ENCODE measurements at regions not wholly inside any gene's neighbourhood (a gene's known extent, or its start where the extent isn't known, plus 50 kb on each side); places are given as distances from the start of the nearest gene placed in this dataset.

DNA sequence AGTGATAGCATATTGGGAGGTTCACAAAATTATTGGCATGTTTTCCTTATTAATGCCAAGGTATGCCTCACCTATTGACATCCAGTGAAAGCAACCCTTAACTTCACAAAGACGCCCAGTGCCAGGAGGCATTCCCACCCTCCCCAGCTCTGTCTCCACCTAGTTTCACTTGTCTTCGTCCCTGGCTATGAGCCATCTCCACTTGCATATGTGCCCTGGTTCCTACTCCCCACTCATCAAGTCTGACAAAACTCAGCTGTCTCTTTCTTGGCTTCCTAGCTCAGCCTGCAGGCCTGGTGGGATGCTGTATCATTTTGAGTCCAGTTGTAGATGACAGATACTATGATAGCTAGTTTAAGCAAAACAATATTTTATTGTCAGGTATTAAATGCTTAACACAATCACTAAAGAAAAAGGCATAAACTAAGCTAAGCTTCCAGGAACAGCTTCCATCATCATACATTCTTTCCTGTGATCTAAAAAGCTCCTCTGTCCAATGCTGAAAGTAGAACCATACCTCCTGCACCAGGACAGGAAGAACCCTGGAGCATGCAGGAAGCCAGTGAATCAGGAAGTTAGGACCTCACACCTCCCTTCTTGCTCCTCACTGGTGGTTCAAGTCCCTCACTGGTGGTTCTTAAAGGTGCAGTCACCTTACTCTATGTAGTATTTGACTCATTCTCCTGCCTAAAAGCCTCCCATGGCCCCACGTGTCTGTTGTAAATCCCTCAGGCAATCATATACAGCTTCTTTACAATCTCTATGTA is 410.3 kb upstream of the RASGEF1B start:
- DNase-seq (ENCODE audit: low read depth), result no peak

DNA sequence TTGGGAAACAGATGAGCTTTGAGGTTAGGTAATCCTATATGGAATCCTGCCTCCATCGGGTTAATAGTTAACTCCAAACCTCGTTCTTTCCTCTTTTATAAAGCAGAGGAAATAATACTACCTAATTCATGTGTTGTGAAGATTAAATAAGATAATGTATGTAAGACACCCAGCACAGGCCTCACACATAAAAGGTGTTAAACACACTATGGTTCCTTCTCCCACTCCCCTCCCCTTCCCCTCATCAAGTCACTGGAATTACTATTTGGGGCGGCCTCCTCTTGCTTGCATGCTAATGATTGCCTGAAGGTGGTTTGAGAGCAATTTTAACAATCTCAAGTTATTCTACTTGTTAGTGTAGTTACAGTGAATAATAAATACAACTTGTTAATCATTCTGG is 404.4 kb upstream of the RASGEF1B start:
- no peak for DNase-seq (ENCODE audit: low read depth)

- DNase-seq (ENCODE audit: low read depth), result no peak
Measured at GRCh38 chr4:81874661-81875515, 403.2 kb upstream of the RASGEF1B start.

- no peak for DNase-seq (ENCODE audit: low read depth)
Measured at GRCh38 chr4:81870275-81870674, 398.6 kb upstream of the RASGEF1B start.

GRCh38 chr4:81860111-81860510 is 388.4 kb upstream of the RASGEF1B start:
- DNase-seq (ENCODE audit: low read depth), result no peak

- DNase-seq (ENCODE audit: low read depth), result no peak
Measured at GRCh38 chr4:81854406-81854805, 382.7 kb upstream of the RASGEF1B start.

DNA sequence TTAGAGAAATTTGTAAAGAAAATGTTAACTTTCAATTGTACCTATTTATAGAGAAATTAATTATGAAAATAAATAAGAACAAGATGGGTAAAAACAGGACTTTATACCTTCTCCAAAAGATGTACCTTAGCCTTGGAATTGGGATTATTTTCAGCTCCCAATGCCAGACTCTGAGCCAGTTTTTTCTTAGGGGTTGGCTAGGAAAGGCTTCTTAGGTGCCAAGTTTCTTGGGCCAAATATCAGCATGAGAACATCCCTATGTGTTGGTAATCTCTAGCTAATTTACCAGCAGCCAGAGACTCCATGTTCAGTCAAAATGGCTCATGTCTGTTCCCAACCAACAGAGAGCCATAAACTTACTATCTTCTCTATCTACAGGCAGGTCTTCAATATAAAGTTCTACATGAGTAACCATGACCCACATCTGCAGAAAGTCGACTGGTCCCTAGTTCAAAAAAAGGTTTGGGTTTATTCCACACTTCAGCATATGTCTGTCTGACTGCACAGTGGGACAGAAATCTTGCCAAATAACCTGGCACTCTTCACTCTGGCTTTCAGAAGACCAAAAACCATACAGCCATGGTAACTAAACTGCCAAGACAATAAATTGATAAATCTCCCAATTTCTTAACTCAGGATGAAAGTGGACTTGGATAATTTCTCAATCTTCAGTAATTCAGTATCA is 380.5 kb upstream of the RASGEF1B start:
- no peak for DNase-seq (ENCODE audit: low read depth)

DNA sequence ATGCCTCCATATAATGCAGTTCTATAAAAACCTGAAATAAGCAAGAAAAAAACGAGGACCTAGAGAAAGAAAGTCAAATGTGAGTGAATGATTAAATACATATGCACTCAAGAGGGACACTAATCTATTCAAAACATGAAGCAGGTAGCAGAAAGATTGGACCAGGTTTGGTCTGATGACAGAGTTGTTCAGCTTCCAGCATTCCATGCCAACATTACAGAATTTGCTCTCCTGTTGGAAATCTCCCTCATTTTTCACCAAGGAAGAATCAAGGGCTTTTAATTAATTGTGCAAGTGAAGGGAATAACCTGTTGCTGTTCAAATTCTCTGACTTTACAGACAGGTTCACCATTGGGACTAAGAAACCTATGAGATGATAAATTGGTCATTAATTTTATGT is 379.0 kb upstream of the RASGEF1B start:
- no peak for DNase-seq (ENCODE audit: low read depth)

DNA sequence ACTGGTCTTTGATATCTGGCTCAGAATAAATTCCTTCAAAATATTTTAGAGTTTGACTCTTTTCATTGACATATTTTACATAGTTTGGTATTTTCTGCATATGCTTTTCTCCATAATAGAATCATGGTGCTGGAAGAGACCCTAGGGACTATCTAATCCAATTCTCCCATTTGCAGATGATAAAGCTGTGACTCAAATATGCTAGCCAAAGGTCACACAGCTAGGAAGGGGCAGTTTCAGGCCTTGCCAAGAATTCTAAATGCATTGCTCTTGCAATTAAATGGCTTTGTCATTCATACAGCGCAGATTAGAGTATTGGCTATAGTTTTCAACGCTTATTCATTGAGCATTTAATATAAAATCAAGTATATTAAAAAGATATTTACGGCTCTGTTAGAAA is 374.1 kb upstream of the RASGEF1B start:
- no peak for DNase-seq (ENCODE audit: low read depth)

DNA sequence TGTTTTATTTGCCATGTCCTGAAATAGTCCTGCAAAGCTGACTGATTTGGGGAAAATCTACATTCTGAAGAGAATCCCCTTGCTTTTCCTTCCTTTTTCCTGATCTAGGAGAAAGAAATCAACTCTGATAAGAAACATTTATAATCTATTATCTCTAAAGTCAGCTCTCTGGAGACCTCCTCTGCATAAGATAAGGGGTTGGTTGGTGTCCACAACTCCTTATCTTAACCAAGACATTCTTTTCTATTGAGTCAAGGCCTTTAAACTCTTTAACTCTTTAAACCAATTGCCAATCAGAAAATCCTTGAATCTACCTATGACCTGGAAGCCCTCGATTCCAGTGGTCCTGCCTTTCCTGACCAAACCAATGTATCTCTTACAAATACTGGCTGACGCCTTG is 373.6 kb upstream of the RASGEF1B start:
- no peak for DNase-seq (ENCODE audit: low read depth)

GRCh38 chr4:81844717-81845116 is 373.0 kb upstream of the RASGEF1B start:
- DNase-seq (ENCODE audit: low read depth), result peak; percentile 60

DNA sequence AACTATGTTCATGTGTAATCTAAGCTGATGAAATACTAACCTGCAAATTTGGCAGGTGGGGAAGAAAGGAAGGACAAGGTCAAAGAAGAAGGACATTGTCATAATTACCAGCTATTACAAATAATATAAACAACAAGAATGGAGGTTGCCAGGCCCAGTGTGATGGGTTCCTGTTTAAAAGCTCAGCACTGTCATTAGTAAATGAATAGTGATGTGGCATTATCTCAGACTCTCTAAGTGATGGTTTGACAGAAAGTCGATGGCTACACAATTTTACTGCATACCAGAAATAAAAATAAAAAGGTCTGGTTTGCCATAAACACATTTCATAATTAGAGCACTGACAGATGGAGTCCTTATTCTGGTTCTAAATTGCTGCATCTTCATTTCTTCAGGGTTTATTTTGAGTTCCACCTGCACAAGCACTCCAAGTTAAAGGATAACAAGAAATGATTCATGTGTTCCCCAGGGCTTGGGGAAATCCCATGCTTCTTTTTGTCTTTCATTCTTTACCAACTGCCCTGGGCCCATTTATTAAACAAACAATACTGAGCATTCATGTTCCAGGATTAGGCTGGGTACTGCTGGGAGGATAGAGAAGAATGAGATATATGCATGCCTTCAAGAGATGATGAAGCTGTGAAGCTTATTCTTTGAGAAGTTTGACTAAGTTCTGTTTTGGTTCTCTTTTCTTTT is 367.8 kb upstream of the RASGEF1B start:
- no peak for DNase-seq (ENCODE audit: low read depth)

- no peak for DNase-seq (ENCODE audit: low read depth)
Measured at GRCh38 chr4:81838586-81838985, 366.9 kb upstream of the RASGEF1B start.

DNA sequence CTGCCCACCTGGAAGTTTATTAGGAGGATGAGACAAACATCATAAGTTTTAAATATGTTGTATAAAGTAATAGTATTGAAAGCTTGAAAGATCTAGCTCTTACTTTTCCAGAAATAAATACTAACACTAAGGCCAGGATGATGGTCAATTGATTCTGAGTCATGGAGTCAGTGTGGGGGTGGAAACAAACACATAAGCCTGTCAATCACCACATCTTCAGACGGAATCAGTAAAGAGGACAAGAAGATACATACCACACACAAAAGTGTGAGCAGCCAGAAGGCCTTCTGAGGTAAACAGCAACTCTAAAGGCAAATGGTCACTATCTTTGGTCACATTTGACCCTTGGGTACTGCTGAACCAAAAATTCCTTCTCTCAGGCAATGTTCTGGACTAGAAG is 365.0 kb upstream of the RASGEF1B start:
- no peak for DNase-seq (ENCODE audit: low read depth)

- DNase-seq (ENCODE audit: low read depth), result no peak
Measured at GRCh38 chr4:81833576-81833975, 361.9 kb upstream of the RASGEF1B start.

DNA sequence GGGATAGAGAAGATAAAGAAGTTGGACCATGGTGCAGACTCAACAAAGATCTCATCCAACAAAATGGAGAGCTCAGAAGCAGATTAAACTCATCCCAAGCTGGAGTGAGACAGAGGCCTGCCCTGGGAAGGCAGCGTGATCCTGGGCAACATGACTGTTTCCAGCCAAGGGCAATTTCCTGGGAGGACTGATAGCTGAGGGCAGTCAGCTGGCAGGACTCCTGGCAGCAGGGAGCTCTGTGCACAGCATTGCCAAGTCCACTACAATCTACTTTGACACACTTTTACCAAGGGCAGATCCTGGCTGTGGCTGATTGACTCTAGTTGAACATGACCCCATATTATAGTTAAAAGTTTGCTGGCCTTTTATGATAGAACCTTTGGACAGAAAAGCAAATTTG is 357.3 kb upstream of the RASGEF1B start:
- no peak for DNase-seq (ENCODE audit: low read depth)

- no peak for DNase-seq (ENCODE audit: low read depth)
Measured at GRCh38 chr4:81827577-81828202, 356.0 kb upstream of the RASGEF1B start.

GRCh38 chr4:81826817-81827424 is 355.2 kb upstream of the RASGEF1B start:
- DNase-seq (ENCODE audit: low read depth), result no peak

DNA sequence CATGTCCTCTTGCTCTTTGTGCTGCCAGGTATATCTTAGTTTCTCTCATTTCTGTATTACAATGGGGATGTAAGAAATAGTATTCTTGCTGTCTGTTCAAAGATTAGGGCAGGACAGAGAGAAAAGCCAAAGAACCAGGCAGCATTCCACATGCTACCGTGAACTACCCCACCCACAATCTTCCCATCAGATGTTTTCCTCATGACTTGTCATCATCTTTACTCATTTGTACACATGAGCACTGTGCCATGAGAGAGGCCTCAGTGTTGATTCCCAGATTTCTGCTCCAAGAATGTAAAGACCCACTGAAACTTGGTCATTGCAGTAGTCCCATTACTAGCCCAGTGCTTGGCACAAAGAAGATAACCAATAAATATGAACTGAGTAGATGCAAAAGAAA is 354.6 kb upstream of the RASGEF1B start:
- no peak for DNase-seq (ENCODE audit: low read depth)

DNA sequence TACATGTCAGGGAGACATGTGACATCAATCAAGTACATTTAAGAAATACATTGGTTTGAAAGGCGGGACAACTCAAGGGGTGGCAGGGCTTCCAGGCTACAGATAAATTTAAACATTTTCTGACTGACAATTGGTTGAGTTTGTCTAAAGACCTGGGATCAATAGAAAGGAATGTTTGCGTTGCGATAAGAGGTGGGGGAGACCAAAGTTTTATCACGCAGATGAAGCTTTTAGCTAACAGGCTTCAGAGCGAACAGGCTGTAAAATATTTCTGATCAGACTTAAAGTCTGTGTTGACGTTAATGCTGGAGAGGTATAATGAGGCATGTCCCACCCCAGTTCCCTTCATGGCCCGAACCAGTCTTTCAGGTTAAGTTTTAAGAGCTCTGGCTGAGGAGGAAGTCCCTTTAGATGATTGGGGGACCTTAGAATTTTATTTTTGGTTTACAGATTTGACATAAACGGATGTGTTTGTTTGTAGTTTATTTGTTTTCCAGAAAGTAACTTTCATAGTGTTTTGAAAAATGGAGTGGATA is 346.7 kb upstream of the RASGEF1B start:
- DNase-seq (ENCODE audit: low read depth), result no peak
